ENCODE measurements at regions not wholly inside any gene's neighbourhood (a gene's known extent, or its start where the extent isn't known, plus 50 kb on each side); places are given as distances from the start of the nearest gene placed in this dataset.

DNA sequence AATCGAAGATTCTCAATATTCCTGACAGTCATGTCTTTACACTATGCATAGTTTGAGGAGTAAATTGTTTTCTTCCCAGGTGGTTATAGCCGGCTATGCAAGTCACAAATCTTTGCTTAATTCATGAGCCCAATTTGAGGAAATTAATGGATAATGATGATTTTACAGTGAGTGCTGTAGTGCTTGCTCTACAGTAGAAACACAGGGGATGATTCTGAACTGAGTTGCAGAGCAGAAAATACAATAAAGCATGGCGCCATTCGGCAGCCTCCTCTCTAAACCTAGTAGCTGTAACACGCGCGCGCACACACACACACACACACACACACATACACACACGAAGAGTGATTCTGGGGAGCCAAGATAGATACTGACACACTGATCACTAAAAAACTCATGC lies 181.7 kb upstream of the DPH6 start:
- TF ChIP-seq, protein P1, sequence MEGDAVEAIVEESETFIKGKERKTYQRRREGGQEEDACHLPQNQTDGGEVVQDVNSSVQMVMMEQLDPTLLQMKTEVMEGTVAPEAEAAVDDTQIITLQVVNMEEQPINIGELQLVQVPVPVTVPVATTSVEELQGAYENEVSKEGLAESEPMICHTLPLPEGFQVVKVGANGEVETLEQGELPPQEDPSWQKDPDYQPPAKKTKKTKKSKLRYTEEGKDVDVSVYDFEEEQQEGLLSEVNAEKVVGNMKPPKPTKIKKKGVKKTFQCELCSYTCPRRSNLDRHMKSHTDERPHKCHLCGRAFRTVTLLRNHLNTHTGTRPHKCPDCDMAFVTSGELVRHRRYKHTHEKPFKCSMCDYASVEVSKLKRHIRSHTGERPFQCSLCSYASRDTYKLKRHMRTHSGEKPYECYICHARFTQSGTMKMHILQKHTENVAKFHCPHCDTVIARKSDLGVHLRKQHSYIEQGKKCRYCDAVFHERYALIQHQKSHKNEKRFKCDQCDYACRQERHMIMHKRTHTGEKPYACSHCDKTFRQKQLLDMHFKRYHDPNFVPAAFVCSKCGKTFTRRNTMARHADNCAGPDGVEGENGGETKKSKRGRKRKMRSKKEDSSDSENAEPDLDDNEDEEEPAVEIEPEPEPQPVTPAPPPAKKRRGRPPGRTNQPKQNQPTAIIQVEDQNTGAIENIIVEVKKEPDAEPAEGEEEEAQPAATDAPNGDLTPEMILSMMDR (IDR thresholded peaks at IDR 0.05), result no peak
- no peak for TF ChIP-seq POLR2A (IDR thresholded peaks at IDR 0.05)

Measured in vagina (tissue), 2 donors.